ENCODE measurements at regions not wholly inside any gene's neighbourhood (a gene's known extent, or its start where the extent isn't known, plus 50 kb on each side); places are given as distances from the start of the nearest gene placed in this dataset.
"Not testable (repeated sequence)": the region's sequence is repeated elsewhere in the genome, so short reads cannot be mapped to it uniquely, and the experiment has no call there.

- no peak for DNase-seq
Observed at GRCh38 chr17:77526259-77526711, 385.5 kb downstream of the SEC14L1 start.

GRCh38 chr17:77526728-77527350, 386.1 kb downstream of the SEC14L1 start:
- no peak for DNase-seq

- no peak for DNase-seq
Observed at GRCh38 chr17:77527409-77527808, 386.6 kb downstream of the SEC14L1 start.

- no peak for DNase-seq
Observed at GRCh38 chr17:77527836-77528505, 387.2 kb downstream of the SEC14L1 start.

GRCh38 chr17:77528516-77529327, 388.0 kb downstream of the SEC14L1 start:
- DNase-seq: peak; percentile 76

GRCh38 chr17:77529328-77529650, 388.5 kb downstream of the SEC14L1 start:
- no peak for DNase-seq

GRCh38 chr17:77530591-77530990, 389.8 kb downstream of the SEC14L1 start:
- DNase-seq: no peak

- no peak for DNase-seq
Observed at GRCh38 chr17:77531002-77531401, 390.2 kb downstream of the SEC14L1 start.

- no peak for DNase-seq
Observed at GRCh38 chr17:77531641-77532040, 390.9 kb downstream of the SEC14L1 start.

GRCh38 chr17:77533697-77534096, 392.9 kb downstream of the SEC14L1 start:
- not testable (repeated sequence) for DNase-seq

- DNase-seq: no peak
Observed at GRCh38 chr17:77534137-77534536, 393.4 kb downstream of the SEC14L1 start.

- DNase-seq: no peak
Observed at GRCh38 chr17:77535435-77535834, 394.7 kb downstream of the SEC14L1 start.

- no peak for DNase-seq
Observed at GRCh38 chr17:77535892-77536291, 395.1 kb downstream of the SEC14L1 start.

- no peak for DNase-seq
Observed at GRCh38 chr17:77537566-77537965, 396.8 kb downstream of the SEC14L1 start.

- no peak for DNase-seq
Observed at GRCh38 chr17:77540531-77540930, 399.8 kb downstream of the SEC14L1 start.

GRCh38 chr17:77540975-77541374, 400.2 kb downstream of the SEC14L1 start:
- DNase-seq: no peak

- DNase-seq: no peak
Observed at GRCh38 chr17:77542011-77542410, 401.2 kb downstream of the SEC14L1 start.

- peak; percentile 84 for DNase-seq
Observed at GRCh38 chr17:77542551-77543490, 402.1 kb downstream of the SEC14L1 start.

GRCh38 chr17:77543801-77544200, 403.0 kb downstream of the SEC14L1 start:
- no peak for DNase-seq

- DNase-seq: no peak
Observed at GRCh38 chr17:77544347-77545110, 403.8 kb downstream of the SEC14L1 start.

- DNase-seq: peak; percentile 65
Observed at GRCh38 chr17:77546772-77547241, 406.0 kb downstream of the SEC14L1 start.

All from renal pelvis (tissue), 1 donor.